Right ventricle myocardium inferior (tissue), 1 donor: ENCODE measurements at regions not wholly inside any gene's neighbourhood (a gene's known extent, or its start where the extent isn't known, plus 50 kb on each side); places are given as distances from the start of the nearest gene placed in this dataset.
A peak's percentile ranks its signal among the peaks of the same experiment; 100 is the strongest.

Experiments
- ATAC-seq: fragments of 200-7000 bp; cut with Tn5 transposase; one replicate; pipeline ENCODE4 v1.9.1; 2020; ENCODE audit warnings: mild to moderate bottlenecking, moderate library complexity
- DNase-seq: peaks from one replicate; pipeline ENCODE4 v3.0.0; 2021; ENCODE audit errors: missing footprints
- intact Hi-C: fragments of 100-400 bp; cut with DNase I; formaldehyde crosslinking; loops from one replicate; pipeline ENCODE4 v1.11.0; 2022
- donor health status: DM: no; HTN: yes; CAD: no; lungs with severe emphysema.

- intact Hi-C loops = no loop called here
- ATAC-seq (no peak), DNase-seq (no peak)
Measured at GRCh38 chr15:62846131-62846804, 196.3 kb upstream of the TPM1 start.

- intact Hi-C loops = no loop called here
- DNase-seq (no peak), ATAC-seq (no peak)
Measured at GRCh38 chr15:62846805-62847495, 195.6 kb upstream of the TPM1 start.

GRCh38 chr15:62847900-62848489, 194.6 kb upstream of the TPM1 start:
- intact Hi-C loops = loop anchor here (1.0 to 2.0 kb wide), 2 partner anchors 195 to 246 kb away; partner anchors contain the start of gene TPM1
- peak; percentile 73 for ATAC-seq
- DNase-seq = peak; percentile 80

DNA sequence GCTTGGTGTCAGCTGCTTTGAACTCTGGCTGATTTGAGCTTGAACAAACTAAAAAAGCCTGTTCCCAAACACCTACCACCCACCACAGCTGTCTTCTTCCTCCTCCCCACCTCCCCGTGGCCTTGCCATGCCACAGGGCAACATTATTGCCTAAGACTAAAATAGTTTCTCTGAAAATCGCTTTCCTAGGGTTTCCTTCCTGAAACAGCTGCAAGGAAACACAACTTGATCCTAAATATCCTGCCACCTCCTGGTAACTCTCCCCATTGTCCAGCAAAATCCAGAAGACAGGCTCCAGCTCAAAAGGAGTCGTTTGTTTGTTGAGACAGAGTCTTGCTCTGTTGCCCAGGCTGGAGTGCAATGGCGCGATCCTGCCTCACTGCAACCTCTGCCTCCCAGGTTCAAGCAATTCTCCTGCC, 193.9 kb upstream of the TPM1 start:
- no peak for DNase-seq
- no peak for ATAC-seq
- intact Hi-C loops = loop anchor here (1.0 to 2.0 kb wide), 2 partner anchors 194 to 246 kb away; partner anchors contain the start of gene TPM1

GRCh38 chr15:62849316-62850106, 193.0 kb upstream of the TPM1 start:
- ATAC-seq = no peak
- DNase-seq = no peak
- intact Hi-C loops = loop anchor here (2.0 to 5.0 kb wide), 2 partner anchors 48 to 193 kb away; partner anchors contain the start of gene TPM1

- no peak for ATAC-seq
Measured at GRCh38 chr15:62850318-62850717, 192.2 kb upstream of the TPM1 start.

DNA sequence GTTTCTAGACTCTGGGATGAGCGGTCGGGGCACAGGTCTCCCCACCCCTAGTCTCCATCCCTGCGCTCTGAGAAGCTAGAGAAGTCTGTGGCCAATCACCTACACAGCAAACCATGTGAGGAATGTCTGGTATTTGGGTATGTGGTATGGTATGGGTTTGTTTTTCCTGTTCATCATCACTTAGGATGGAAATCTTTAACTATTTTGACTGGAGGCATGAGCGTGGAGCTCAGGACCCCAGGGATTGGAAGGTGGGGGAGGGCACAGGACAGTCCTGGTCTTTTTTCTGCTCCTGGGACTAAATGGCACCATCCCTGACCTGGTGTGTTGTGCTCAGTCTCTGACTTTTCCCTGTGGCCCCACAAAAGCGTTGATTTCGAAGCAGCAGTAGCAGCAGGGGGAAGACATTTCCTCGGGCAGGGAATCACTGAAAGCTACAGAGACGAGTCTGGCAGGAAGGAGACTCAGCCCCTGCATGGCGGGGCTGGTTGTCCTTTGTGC, 191.7 kb upstream of the TPM1 start:
- no peak for DNase-seq
- ATAC-seq = no peak
- intact Hi-C loops = loop anchor here (5.0 kb wide), 1 partner anchor 46 kb away; no protein-coding TSS in a partner anchor

More at GRCh38 chr15:62850318-62850717, 192.2 kb upstream of the TPM1 start:
- intact Hi-C loops = loop anchor here (5.0 kb wide), 1 partner anchor 47 kb away; no protein-coding TSS in a partner anchor
- DNase-seq = no peak

DNA sequence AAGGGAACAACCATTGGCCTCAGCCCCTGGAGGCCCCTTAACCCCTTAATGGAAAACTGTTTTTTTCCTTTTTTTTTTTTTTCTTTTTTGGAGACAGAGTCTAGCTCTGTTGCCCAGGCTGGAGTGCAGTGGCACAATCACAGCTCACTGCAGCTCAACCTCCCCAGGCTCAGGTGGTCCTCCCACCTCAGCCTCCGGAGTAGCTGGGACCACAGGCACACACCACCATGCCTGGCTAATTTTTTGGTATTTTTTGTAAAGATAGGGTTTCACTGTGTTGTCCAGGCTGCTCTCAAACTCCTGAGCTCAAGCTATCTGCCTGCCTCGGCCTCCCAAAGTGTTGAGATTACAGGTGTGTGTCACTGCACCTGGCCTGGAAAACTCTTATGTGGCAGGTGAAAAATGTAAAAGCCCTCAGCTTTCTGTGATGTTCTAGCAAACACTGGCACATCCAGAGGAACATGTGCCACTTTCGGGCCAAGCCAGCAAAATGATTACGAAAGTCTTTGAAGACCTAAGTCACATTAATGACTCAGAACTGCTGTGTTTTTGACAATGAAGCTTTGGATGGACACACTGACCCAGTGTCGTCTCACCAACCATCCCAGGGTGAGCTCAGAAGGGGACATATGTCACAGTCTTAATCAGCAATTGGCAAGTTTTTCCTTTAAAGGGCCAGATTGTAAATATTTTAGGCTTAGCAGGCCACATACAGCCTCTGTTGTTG, 189.3 kb upstream of the TPM1 start:
- intact Hi-C loops = loop anchor here (5.0 kb wide), 1 partner anchor 44 kb away; no protein-coding TSS in a partner anchor
- DNase-seq (no peak), ATAC-seq (no peak)

- intact Hi-C loops = loop anchor here (5.0 kb wide), 1 partner anchor 43 kb away; no protein-coding TSS in a partner anchor
- ATAC-seq (no peak), DNase-seq (no peak)
Measured at GRCh38 chr15:62853841-62854225, 188.7 kb upstream of the TPM1 start.

DNA sequence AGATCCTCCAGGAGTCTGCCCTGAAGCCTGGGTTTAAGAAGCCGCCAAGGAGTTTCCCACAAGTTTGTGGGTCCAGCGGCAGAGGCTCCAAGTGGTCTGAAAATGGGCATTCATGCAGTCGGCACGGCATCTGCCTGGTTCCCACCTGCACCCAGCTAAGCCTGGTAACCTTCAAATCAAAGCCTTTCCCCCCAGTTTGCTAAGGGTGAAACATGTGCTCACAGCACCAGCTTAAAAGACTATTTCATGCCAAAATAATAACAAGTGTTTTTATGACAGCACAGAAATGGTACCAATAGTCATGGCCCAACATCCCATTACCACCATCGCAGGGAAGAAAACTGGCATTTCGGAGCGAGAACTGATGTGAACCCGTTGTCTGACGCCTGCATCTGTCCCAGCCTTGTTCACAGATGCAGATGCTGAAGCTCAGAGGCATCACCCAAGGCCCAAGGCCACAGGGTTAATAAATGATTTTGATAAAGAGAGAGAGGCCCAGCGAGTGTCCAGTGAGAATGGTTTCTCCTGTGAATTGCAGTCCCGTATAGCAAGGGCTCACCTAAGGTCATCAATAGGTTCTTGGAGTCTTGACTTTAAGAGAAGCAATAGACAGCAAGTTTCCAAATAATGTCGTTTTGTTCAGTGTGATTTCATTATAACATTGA, 188.0 kb upstream of the TPM1 start:
- ATAC-seq = no peak
- no peak for DNase-seq
- intact Hi-C loops = loop anchor here (5.0 kb wide), 1 partner anchor 43 kb away; no protein-coding TSS in a partner anchor

GRCh38 chr15:62855085-62855476, 187.5 kb upstream of the TPM1 start:
- DNase-seq (no peak), ATAC-seq (no peak)
- intact Hi-C loops = no loop called here

GRCh38 chr15:62856466-62857246, 185.9 kb upstream of the TPM1 start:
- intact Hi-C loops = no loop called here
- no peak for DNase-seq
- ATAC-seq = no peak

DNA sequence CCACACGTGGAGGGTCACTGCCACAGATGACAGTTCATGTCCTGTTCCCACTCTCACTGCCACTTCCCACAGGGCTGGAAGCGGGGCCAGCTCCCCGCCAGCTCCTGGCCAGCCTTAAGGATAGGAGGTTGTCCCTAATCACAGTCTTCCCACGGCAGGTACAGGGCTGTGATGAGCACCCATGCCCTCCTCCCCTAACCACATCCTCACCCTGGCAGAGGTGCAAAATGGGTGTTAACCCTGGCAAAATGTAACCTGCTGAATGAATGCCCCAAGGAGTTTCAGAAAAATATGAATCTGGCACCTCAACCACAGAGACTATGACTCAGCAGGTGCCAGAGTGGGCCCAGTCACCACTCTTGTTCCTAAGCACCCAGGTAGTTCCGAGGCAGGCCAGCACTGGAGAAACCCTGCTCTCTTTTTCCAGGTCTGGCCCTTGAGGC, 185.1 kb upstream of the TPM1 start:
- intact Hi-C loops = no loop called here
- ATAC-seq = no peak
- no peak for DNase-seq

GRCh38 chr15:62858343-62858742, 184.2 kb upstream of the TPM1 start:
- intact Hi-C loops = no loop called here
- DNase-seq (no peak), ATAC-seq (no peak)

GRCh38 chr15:62862717-62863116, 179.8 kb upstream of the TPM1 start:
- ATAC-seq (no peak), DNase-seq (no peak)
- intact Hi-C loops = no loop called here

DNA sequence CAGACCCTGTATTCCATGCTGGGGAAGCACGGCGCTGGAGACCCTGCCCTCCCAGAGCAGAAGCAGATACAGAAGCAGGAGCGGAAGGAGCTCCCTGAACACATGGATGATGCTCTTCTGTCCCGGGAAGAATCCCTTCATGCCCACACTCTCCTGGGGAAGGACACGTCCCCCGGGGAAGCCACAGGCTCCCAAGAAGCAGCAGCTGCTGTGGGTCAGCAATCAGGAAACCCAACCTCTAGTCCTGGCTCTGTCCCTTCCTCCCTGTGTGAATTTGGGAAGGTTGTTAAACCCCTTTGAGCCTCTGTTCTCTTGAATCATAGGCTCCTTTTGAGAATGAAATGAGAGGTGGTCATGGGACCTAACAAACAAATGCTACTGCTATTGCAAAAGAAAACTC, 176.2 kb upstream of the TPM1 start:
- DNase-seq (no peak), ATAC-seq (no peak)
- intact Hi-C loops = no loop called here

- DNase-seq (no peak), ATAC-seq (no peak)
- intact Hi-C loops = no loop called here
Measured at GRCh38 chr15:62867844-62868243, 174.7 kb upstream of the TPM1 start.
